ENCODE measurements at regions not wholly inside any gene's neighbourhood (a gene's known extent, or its start where the extent isn't known, plus 50 kb on each side); places are given as distances from the start of the nearest gene placed in this dataset.

DNA sequence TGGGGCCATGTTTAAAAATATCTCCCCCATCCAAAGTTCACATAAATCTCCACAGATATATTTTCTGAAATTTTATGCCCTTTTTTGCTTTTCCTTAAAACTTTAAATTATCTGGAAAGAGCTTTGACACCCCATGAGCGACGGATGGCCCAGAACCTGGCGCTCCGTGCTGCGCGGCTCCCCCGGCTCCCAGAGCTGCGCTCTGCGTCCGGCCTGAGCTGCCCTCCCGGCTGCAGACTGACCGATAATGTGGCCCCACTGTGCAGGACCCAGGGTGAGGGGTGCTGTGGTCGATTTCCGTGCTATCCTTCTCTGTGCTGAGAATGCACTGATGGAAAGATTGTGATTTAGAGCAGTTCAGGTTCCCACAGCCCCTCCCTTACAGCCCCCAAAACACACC lies 292.3 kb upstream of the IRX4 start:
- H3K27ac ChIP-seq: no peak overlapping the region
- TF ChIP-seq, protein P1, sequence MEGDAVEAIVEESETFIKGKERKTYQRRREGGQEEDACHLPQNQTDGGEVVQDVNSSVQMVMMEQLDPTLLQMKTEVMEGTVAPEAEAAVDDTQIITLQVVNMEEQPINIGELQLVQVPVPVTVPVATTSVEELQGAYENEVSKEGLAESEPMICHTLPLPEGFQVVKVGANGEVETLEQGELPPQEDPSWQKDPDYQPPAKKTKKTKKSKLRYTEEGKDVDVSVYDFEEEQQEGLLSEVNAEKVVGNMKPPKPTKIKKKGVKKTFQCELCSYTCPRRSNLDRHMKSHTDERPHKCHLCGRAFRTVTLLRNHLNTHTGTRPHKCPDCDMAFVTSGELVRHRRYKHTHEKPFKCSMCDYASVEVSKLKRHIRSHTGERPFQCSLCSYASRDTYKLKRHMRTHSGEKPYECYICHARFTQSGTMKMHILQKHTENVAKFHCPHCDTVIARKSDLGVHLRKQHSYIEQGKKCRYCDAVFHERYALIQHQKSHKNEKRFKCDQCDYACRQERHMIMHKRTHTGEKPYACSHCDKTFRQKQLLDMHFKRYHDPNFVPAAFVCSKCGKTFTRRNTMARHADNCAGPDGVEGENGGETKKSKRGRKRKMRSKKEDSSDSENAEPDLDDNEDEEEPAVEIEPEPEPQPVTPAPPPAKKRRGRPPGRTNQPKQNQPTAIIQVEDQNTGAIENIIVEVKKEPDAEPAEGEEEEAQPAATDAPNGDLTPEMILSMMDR (IDR thresholded peaks at IDR 0.05; ENCODE audit: low read depth, low read length, missing control alignments): no peak
- no peaks in the 10 kb centered on the region for H3K27me3 ChIP-seq (replicated peaks)
- no peak for DNase-seq
- in situ Hi-C loops (cut with HindIII; ENCODE audit: low pct_ligation_motif_present, low sequenced_read_pairs): no loop called here
- no peaks in the 10 kb centered on the region for H3K36me3 ChIP-seq (replicated peaks)
- no peak overlapping the region for H3K4me3 ChIP-seq (ENCODE audit: low read depth, low read length)

DNA sequence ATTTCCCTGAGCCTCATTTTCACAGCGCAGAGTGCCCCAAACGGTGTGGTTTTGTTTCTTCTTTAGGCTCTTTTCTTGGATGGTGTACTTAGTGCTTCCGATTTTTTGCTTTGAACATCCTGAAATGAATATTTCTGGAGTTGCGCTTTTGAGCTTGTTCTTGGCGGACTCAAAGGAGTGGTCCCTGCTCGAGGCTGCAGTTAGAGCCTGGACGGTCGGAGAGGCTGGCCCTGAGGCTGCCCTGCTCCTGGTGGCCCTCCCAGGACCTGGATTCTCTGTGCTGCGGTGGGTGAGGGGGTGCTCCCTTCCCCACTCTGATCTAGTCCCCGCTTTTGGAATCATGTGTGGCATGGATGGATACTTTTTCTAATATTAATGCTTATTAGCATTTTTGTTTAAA lies 291.8 kb upstream of the IRX4 start:
- H3K36me3 ChIP-seq (replicated peaks): no peaks in the 10 kb centered on the region
- no peak for DNase-seq
- TF ChIP-seq, protein P1 (IDR thresholded peaks at IDR 0.05; ENCODE audit: low read depth, low read length, missing control alignments): no peak
- H3K27ac ChIP-seq: no peak overlapping the region
- H3K27me3 ChIP-seq (replicated peaks): no peaks in the 10 kb centered on the region
- no peak overlapping the region for H3K4me3 ChIP-seq (ENCODE audit: low read depth, low read length)
- in situ Hi-C loops (cut with HindIII; ENCODE audit: low pct_ligation_motif_present, low sequenced_read_pairs): no loop called here

DNA sequence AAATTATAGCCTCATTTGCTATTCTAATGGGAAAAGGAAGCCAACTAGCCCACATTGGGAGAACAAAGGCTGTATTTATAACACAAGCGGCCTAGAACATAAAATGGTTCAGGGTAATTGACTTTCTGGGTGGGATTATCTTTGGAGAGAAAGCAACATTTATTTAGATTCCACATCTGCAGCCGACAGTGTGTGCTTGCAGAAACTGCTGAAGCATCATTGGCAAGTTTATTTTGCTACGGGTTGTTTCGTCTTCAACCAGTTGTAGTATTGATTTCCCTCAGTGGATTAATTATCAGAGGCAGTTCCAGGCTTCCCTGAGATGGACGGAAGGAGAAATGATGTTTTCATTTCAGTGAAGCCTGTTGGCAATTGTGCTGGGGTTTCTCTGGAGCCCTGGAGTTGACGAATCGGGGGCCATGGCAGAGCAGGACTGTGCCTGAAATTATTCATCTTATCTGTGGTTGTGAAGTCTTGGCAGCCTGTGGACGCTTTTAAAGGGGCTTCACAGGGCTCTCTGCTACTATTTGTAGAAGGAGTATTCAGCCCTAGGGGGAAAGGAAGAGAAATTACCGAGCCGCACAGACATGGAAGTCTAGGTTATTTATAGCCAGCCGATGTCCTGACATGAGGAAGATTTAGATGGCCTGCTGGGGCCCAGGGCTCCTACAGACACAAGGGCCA lies 290.6 kb upstream of the IRX4 start:
- in situ Hi-C loops (cut with HindIII; ENCODE audit: low pct_ligation_motif_present, low sequenced_read_pairs): no loop called here
- Histone ChIP-seq H3K27ac (no peak overlapping the region), H3K36me3 (replicated peaks) (no peaks in the 10 kb centered on the region), H3K4me3 (ENCODE audit: low read depth, low read length) (no peak overlapping the region), H3K27me3 (replicated peaks) (no peaks in the 10 kb centered on the region)
- TF ChIP-seq, protein P1 (IDR thresholded peaks at IDR 0.05; ENCODE audit: low read depth, low read length, missing control alignments): no peak
- DNase-seq: no peak

DNA sequence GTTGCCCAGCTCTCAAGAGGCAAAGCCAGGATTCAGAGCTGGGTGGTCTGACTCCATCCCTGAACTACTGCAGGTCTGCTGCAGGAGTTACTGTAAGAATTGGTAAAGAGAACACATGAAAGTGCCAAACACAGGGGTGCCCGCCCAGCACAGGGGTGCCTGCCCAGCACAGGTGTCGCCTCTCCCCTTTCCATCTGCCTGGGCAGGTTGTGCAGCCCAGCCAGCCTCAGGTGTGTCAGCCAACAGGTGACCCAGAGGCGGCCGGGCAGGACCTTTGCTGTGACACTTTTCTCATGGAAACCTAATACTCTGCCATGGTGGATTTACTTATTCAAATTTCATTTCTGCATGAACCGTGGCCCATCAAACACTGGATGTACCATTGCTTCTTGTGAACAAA lies 289.7 kb upstream of the IRX4 start:
- in situ Hi-C loops (cut with HindIII; ENCODE audit: low pct_ligation_motif_present, low sequenced_read_pairs): no loop called here
- Histone ChIP-seq H3K27ac (no peak overlapping the region), H3K27me3 (replicated peaks) (no peaks in the 10 kb centered on the region), H3K4me3 (ENCODE audit: low read depth, low read length) (no peak overlapping the region), H3K36me3 (replicated peaks) (no peaks in the 10 kb centered on the region)
- no peak for DNase-seq
- TF ChIP-seq, protein P1 (IDR thresholded peaks at IDR 0.05; ENCODE audit: low read depth, low read length, missing control alignments): no peak

DNA sequence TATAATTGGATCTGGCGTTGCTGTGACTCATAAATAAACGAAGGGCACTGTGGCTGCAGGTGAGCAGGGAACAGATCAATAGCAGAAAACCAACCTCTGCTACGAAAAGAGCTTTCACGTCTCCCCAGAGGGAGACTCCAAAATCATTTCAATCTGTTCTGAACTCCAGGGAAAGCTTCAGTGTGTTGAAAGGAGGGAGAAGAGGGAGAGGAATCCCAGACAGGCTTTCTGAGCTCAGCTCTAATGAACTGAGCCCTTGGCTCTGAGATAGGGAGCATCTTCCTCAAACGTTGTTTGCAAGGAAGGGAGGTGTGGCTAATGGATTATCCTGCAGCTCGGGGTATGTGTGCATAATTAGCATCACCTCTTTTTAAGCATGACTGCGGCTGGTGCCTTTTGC lies 288.0 kb upstream of the IRX4 start:
- no peaks in the 10 kb centered on the region for H3K27me3 ChIP-seq (replicated peaks)
- no peak overlapping the region for H3K27ac ChIP-seq
- DNase-seq: no peak
- H3K36me3 ChIP-seq (replicated peaks): no peaks in the 10 kb centered on the region
- H3K4me3 ChIP-seq (ENCODE audit: low read depth, low read length): no peak overlapping the region
- TF ChIP-seq, protein P1 (IDR thresholded peaks at IDR 0.05; ENCODE audit: low read depth, low read length, missing control alignments): no peak
- in situ Hi-C loops (cut with HindIII; ENCODE audit: low pct_ligation_motif_present, low sequenced_read_pairs): no loop called here

All from brain microvascular endothelial cell (primary cell).